CD4-positive, alpha-beta T cell treated with Interleukin-2 at 100 ng/mL for 4 hours (primary cell): ENCODE measurements at regions not wholly inside any gene's neighbourhood (a gene's known extent, or its start where the extent isn't known, plus 50 kb on each side); places are given as distances from the start of the nearest gene placed in this dataset.
"Not testable (repeated sequence)": the region's sequence is repeated elsewhere in the genome, so short reads cannot be mapped to it uniquely, and the experiment has no call there.

ENCODE experiments used
- DNase-seq: peaks from one replicate; pipeline ENCODE4 v3.0.0-alpha.2; 2020; ENCODE audit warnings: low spot score

- DNase-seq, result no peak
Observed at GRCh38 chr11:15300341-15300740, 185.6 kb downstream of the INSC start.

DNA sequence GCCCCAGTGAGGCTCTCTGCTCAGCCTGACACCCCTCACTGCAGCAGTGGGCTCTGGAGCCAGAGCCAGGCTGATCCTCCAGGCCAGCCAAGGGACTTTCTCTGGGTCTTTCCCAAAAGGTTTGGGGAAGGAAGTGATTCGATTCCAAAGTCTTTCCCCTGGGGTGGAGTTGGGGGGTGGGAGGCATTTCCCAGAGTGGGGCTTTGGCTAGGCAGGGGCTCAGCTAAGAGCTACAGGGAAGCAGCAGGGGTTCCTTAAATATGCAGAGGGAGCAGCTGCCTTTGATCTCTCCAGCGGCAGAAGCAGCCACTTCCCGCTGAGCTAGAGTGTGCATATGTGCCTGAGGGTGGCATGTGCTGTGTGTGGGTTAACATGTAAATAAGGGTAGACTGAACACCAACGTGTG lies 192.9 kb downstream of the INSC start:
- DNase-seq, result no peak

- DNase-seq, result no peak
Observed at GRCh38 chr11:15308840-15309239, 194.1 kb downstream of the INSC start.

DNA sequence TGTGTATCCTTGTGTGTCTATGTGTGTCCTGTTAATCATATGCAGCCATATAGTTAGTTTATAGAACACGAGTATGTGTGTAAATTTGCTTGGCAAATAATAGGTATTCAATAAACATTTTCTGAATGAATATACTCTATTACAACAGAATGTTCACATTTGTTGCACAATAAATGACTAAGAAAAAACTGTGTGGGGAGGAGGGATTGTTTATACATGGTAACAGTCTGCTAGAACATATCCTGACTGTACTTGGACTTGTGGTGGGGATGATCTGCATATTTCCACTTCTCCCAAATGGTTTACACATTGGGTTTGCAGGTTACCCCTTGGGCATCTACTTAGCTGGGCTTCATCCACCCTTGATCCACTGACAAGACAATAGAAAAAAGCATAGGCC lies 194.6 kb downstream of the INSC start:
- DNase-seq, result no peak

- DNase-seq, result no peak
Observed at GRCh38 chr11:15313862-15314261, 199.1 kb downstream of the INSC start.

- DNase-seq, result no peak
Observed at GRCh38 chr11:15318814-15319213, 204.1 kb downstream of the INSC start.

GRCh38 chr11:15326520-15326919 lies 211.8 kb downstream of the INSC start:
- no peak for DNase-seq

DNA sequence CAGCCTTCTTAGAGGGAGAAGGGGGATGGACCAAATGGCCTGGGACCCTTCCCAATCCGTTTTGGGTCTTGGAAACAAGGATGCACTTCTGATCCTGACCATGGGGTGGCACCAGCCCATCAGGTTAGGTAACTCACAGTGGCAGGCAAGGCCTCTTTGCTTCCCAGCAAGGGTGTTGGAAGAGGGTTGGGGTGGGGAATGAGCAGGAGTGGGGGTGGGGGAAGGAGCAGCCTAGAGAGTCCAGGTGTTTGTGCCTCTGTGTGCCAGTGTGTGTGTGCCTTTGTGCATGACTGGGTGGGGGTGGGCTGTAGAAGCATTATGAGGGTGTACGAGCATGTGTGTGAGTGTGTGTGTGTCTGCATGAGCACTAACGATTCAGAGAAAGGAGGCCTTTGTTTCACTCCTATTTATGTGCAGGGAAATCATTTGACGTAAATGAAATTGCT lies 213.1 kb downstream of the INSC start:
- DNase-seq, result no peak

- DNase-seq, result no peak
Observed at GRCh38 chr11:15333407-15333806, 218.7 kb downstream of the INSC start.

DNA sequence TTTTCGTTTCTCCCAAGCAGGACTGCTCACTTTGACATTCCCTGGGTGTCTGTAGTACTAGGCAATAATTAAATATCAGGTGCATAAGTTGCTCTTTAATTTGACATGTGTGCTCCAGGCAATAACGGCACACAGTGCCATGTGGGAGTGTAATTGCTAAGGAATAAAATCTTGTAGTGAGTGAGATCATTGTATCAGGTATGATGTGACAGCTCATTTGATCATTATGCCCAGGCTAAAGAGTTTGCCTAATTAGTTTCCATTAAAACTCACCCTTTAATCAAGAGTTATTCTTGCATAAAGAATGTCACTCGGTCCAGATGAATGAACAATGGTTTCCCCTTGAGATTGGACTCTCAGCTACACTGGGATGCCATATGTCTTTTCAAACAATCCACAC lies 220.0 kb downstream of the INSC start:
- DNase-seq, result no peak

DNA sequence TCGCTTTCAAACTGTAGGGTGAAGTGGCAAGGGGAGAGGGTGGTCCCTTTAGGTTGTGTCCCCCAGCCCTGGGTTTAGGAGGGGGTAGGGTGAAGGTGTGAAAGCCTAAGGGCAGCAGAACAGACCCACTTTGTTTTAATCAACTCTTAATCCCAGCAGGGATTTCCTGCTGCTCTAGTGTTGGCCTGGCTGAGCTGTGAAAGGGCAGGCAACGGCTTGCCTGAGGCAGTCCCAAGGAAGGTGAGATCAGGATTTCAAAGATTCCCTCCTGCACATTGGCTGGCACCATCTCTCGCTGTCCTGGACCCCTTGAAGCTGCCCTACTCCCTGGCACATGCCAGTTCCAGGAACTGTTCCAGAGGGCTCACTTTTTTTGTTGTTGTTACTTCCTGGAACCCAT lies 221.3 kb downstream of the INSC start:
- no peak for DNase-seq

DNA sequence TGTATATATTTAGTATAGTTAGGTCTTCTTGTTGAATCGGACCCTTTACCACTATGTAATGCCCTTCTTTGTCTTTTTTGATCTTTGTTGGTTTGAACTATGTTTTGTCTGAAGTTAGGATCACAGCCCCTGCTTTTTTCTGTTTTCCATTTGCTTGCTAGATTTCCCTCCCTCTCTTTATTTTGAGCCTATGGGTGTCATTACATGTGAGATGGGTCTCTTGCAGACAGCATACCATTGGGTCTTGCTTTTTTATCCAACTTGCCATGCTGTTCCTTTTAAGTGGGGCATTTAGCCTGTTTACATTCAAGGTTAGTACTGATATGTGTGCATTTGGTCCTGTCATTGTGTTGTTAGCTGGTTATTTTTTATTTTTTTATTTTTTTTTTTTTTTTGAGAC lies 224.6 kb downstream of the INSC start:
- DNase-seq, result no peak

GRCh38 chr11:15341587-15341986 lies 226.9 kb downstream of the INSC start:
- no peak for DNase-seq

GRCh38 chr11:15342163-15342562 lies 227.4 kb downstream of the INSC start:
- DNase-seq, result no peak

GRCh38 chr11:15346907-15347306 lies 232.2 kb downstream of the INSC start:
- no peak for DNase-seq

- DNase-seq, result no peak
Observed at GRCh38 chr11:15347969-15348734, 233.4 kb downstream of the INSC start.

GRCh38 chr11:15349413-15349812 lies 234.7 kb downstream of the INSC start:
- DNase-seq, result no peak

- DNase-seq, result no peak
Observed at GRCh38 chr11:15361316-15361715, 246.6 kb downstream of the INSC start.

- not testable (repeated sequence) for DNase-seq
Observed at GRCh38 chr11:15365286-15365685, 250.6 kb downstream of the INSC start.

- DNase-seq, result no peak
Observed at GRCh38 chr11:15367695-15368094, 253.0 kb downstream of the INSC start.

DNA sequence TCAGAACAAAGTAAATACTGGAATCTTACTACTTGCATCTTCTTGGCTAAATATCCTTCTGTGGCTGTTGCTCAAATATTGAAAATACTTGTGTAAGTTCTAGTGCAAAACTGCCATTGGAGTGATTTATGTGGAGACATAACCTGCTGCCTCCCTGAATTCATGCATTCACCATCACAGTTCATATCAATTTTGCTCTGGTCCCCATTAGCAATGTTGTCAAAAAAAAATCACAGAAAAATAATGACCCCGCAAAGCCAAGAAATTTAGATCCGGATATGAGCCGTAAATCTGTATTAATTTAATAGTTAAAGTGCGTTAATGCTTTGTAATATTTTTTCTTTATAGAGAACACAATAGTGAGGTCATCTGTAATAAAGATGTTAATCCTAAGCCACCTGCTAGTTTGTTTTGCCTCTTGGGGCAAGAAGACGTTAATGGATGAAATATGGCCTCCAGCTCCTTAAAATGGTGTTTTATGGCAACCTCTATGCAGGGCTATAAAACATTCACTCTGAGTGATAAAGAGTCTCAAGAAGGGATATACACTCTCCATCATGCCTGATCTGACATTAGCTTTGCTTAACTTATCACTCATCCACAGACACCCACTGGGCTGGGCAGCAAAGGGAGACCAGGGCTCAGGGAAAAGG lies 255.9 kb downstream of the INSC start:
- DNase-seq, result no peak

GRCh38 chr11:15371533-15371932 lies 256.8 kb downstream of the INSC start:
- DNase-seq, result no peak

GRCh38 chr11:15374418-15374817 lies 259.7 kb downstream of the INSC start:
- DNase-seq, result no peak

- DNase-seq, result no peak
Observed at GRCh38 chr11:15378941-15379340, 264.2 kb downstream of the INSC start.
